GM18519 (cell line): ENCODE measurements at regions not wholly inside any gene's neighbourhood (a gene's known extent, or its start where the extent isn't known, plus 50 kb on each side); places are given as distances from the start of the nearest gene placed in this dataset.
"Not testable (repeated sequence)": the region's sequence is repeated elsewhere in the genome, so short reads cannot be mapped to it uniquely, and the experiment has no call there.

Experiments
- ATAC-seq: cut with Tn5 transposase; IDR thresholded peaks from one replicate; pipeline ENCODE4 v1.9.1; 2021; ENCODE audit warnings: mild to moderate bottlenecking, moderate library complexity; ENCODE audit not compliant: unreplicated experiment, low FRiP score

- no peak for ATAC-seq
These were observed 52.7 kb upstream of the SERBP1 start for GRCh38 chr1:67482733-67483482.

GRCh38 chr1:67484492-67484891, 54.3 kb upstream of the SERBP1 start:
- ATAC-seq: no peak

- no peak for ATAC-seq
These were observed 55.0 kb upstream of the SERBP1 start for GRCh38 chr1:67485046-67485811.

GRCh38 chr1:67489643-67490042, 59.4 kb upstream of the SERBP1 start:
- ATAC-seq: peak; percentile 56

GRCh38 chr1:67491280-67491679, 61.1 kb upstream of the SERBP1 start:
- no peak for ATAC-seq

- no peak for ATAC-seq
These were observed 62.9 kb upstream of the SERBP1 start for GRCh38 chr1:67493148-67493547.

- no peak for ATAC-seq
These were observed 65.1 kb upstream of the SERBP1 start for GRCh38 chr1:67495327-67495726.

- no peak for ATAC-seq
These were observed 66.1 kb upstream of the SERBP1 start for GRCh38 chr1:67496329-67496728.

GRCh38 chr1:67500413-67500959, 70.3 kb upstream of the SERBP1 start:
- peak; percentile 99 for ATAC-seq

- ATAC-seq: no peak
These were observed 73.8 kb upstream of the SERBP1 start for GRCh38 chr1:67503974-67504373.

- not testable (repeated sequence) for ATAC-seq
These were observed 83.4 kb upstream of the SERBP1 start for GRCh38 chr1:67513392-67514294.

GRCh38 chr1:67514300-67514699, 84.1 kb upstream of the SERBP1 start:
- ATAC-seq: no peak

- no peak for ATAC-seq
These were observed 84.6 kb upstream of the SERBP1 start for GRCh38 chr1:67514786-67515185.

- ATAC-seq: no peak
These were observed 85.3 kb upstream of the SERBP1 start for GRCh38 chr1:67515324-67516080.

GRCh38 chr1:67517046-67517445, 86.8 kb upstream of the SERBP1 start:
- no peak for ATAC-seq

- ATAC-seq: no peak
These were observed 91.8 kb upstream of the SERBP1 start for GRCh38 chr1:67522001-67522441.

GRCh38 chr1:67522793-67523192, 92.6 kb upstream of the SERBP1 start:
- no peak for ATAC-seq

- ATAC-seq: no peak
These were observed 94.2 kb upstream of the SERBP1 start for GRCh38 chr1:67524143-67525052.
